ENCODE measurements at regions not wholly inside any gene's neighbourhood (a gene's known extent, or its start where the extent isn't known, plus 50 kb on each side); places are given as distances from the start of the nearest gene placed in this dataset.

DNA sequence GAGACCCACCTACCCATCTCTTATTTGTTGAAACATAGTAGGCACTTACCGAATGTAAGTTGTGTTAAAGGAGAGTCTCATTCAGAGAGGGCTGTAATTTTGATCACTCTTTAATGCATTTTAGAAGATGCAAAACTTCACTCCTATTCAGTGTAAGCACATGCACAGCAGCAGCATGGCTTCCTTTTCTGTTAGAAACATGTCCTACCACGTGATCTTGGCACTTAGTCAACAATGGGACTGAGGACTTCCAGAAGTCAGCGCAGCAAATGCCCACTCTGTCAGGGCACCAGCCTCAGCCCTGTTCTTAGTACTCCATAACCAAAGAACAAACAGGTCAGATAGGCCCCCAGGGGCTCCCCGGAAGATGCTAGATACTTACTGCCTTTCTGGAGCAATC, 456.5 kb downstream of the METTL4 start:
- DNase-seq (ENCODE audit: insufficient read length, low spot score, missing footprints): no peak
- H3K27me3 ChIP-seq (ENCODE audit: insufficient read depth, low read length): no peaks in the 10 kb centered on the region
- no peaks in the 10 kb centered on the region for H3K79me2 ChIP-seq (ENCODE audit: insufficient read depth, low read length)
- no peaks in the 10 kb centered on the region for H3K9me3 ChIP-seq (ENCODE audit: low read depth, low read length)
- no peak overlapping the region for H3K4me2 ChIP-seq (ENCODE audit: insufficient read depth, low read length)
- TF ChIP-seq, protein P1, sequence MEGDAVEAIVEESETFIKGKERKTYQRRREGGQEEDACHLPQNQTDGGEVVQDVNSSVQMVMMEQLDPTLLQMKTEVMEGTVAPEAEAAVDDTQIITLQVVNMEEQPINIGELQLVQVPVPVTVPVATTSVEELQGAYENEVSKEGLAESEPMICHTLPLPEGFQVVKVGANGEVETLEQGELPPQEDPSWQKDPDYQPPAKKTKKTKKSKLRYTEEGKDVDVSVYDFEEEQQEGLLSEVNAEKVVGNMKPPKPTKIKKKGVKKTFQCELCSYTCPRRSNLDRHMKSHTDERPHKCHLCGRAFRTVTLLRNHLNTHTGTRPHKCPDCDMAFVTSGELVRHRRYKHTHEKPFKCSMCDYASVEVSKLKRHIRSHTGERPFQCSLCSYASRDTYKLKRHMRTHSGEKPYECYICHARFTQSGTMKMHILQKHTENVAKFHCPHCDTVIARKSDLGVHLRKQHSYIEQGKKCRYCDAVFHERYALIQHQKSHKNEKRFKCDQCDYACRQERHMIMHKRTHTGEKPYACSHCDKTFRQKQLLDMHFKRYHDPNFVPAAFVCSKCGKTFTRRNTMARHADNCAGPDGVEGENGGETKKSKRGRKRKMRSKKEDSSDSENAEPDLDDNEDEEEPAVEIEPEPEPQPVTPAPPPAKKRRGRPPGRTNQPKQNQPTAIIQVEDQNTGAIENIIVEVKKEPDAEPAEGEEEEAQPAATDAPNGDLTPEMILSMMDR (IDR thresholded peaks at IDR 0.05; ENCODE audit: extremely low read depth, low read depth, low read length): no peak
- H2AFZ ChIP-seq (ENCODE audit: low read length): no peak overlapping the region
- H3K4me1 ChIP-seq (ENCODE audit: insufficient read depth, low read length): no peaks in the 10 kb centered on the region
- H3K4me3 ChIP-seq (ENCODE audit: insufficient read depth, low read length): no peak overlapping the region
- no peaks in the 10 kb centered on the region for H4K20me1 ChIP-seq (ENCODE audit: insufficient read depth, low read length)
- H3K36me3 ChIP-seq (ENCODE audit: insufficient read depth, low read length): no peaks in the 10 kb centered on the region
- no peak overlapping the region for H3K27ac ChIP-seq (ENCODE audit: low read depth, low read length)

DNA sequence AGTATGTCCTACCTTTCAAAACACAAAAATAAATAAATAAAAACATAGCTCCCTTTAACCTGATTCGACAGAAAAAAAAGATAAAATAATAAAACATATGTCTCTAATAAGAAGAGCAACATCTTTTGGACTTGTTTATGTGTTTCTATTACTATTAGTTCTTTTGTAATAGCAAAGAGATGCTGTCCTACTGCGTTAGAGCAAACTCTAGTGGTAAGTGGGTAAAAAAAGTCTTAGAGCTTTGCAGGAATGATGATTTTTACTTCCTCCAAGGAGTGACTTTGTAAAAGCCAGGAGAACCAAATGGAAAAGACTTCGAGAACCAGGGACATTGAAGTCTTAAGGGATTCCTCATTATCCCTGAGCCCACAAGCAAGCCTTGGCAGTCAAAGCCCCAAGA, 450.1 kb downstream of the METTL4 start:
- Histone ChIP-seq H3K4me1 (ENCODE audit: insufficient read depth, low read length) (no peaks in the 10 kb centered on the region), H3K9me3 (ENCODE audit: low read depth, low read length) (no peaks in the 10 kb centered on the region), H3K27ac (ENCODE audit: low read depth, low read length) (no peak overlapping the region), H3K4me3 (ENCODE audit: insufficient read depth, low read length) (no peak overlapping the region), H2AFZ (ENCODE audit: low read length) (no peak overlapping the region), H4K20me1 (ENCODE audit: insufficient read depth, low read length) (no peaks in the 10 kb centered on the region), H3K27me3 (ENCODE audit: insufficient read depth, low read length) (no peaks in the 10 kb centered on the region), H3K36me3 (ENCODE audit: insufficient read depth, low read length) (no peaks in the 10 kb centered on the region), H3K4me2 (ENCODE audit: insufficient read depth, low read length) (no peak overlapping the region), H3K79me2 (ENCODE audit: insufficient read depth, low read length) (no peaks in the 10 kb centered on the region)
- TF ChIP-seq, protein P1 (IDR thresholded peaks at IDR 0.05; ENCODE audit: extremely low read depth, low read depth, low read length): no peak
- DNase-seq (ENCODE audit: insufficient read length, low spot score, missing footprints): no peak

DNA sequence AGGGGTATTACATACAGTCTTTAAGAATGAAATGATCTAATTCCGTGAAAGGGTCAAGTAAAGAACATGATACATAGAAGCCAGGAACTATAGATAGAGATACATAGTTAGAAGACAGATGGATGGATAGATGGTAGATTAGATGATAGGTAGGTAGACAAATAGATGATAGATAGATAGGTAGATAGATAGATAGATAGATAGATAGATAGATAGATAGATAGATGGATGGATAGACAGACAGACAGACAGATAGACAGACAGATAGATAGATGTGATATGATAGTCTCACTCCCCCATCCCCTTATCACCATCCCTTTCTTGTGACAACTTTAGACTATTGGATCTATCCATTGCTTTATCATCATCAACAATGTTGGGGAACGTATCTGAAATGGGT, 448.2 kb downstream of the METTL4 start:
- Histone ChIP-seq H3K4me2 (ENCODE audit: insufficient read depth, low read length) (no peak overlapping the region), H3K79me2 (ENCODE audit: insufficient read depth, low read length) (no peaks in the 10 kb centered on the region), H3K27me3 (ENCODE audit: insufficient read depth, low read length) (no peaks in the 10 kb centered on the region), H2AFZ (ENCODE audit: low read length) (no peak overlapping the region), H3K36me3 (ENCODE audit: insufficient read depth, low read length) (no peaks in the 10 kb centered on the region), H4K20me1 (ENCODE audit: insufficient read depth, low read length) (no peaks in the 10 kb centered on the region), H3K4me3 (ENCODE audit: insufficient read depth, low read length) (no peak overlapping the region), H3K4me1 (ENCODE audit: insufficient read depth, low read length) (no peaks in the 10 kb centered on the region), H3K9me3 (ENCODE audit: low read depth, low read length) (no peaks in the 10 kb centered on the region), H3K27ac (ENCODE audit: low read depth, low read length) (no peak overlapping the region)
- no peak for DNase-seq (ENCODE audit: insufficient read length, low spot score, missing footprints)
- TF ChIP-seq, protein P1 (IDR thresholded peaks at IDR 0.05; ENCODE audit: extremely low read depth, low read depth, low read length): no peak

DNA sequence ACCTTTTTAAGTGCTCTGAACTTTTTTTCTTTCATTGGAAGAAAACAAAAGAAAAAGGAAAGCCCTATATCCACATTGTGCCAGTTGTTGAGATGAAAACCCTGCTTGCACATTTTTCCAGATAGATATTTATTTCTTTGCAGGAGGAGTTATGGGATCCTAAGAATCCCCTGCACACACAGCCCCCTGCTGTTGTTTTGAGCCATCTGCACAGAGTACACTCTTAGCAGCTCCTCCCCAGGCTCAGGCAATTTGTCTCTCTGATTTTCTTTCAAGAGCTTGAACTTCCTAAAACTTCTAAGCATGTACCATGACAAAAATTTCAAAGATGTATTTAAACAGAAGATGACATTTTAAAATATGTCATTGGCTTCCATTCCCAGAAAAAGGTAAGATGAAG, 436.9 kb downstream of the METTL4 start:
- DNase-seq (ENCODE audit: insufficient read length, low spot score, missing footprints): no peak
- H3K79me2 ChIP-seq (ENCODE audit: insufficient read depth, low read length): no peaks in the 10 kb centered on the region
- no peaks in the 10 kb centered on the region for H4K20me1 ChIP-seq (ENCODE audit: insufficient read depth, low read length)
- TF ChIP-seq, protein P1 (IDR thresholded peaks at IDR 0.05; ENCODE audit: extremely low read depth, low read depth, low read length): no peak
- no peaks in the 10 kb centered on the region for H3K4me1 ChIP-seq (ENCODE audit: insufficient read depth, low read length)
- no peak overlapping the region for H3K4me2 ChIP-seq (ENCODE audit: insufficient read depth, low read length)
- no peak overlapping the region for H3K4me3 ChIP-seq (ENCODE audit: insufficient read depth, low read length)
- no peak overlapping the region for H3K27ac ChIP-seq (ENCODE audit: low read depth, low read length)
- H3K27me3 ChIP-seq (ENCODE audit: insufficient read depth, low read length): no peaks in the 10 kb centered on the region
- H2AFZ ChIP-seq (ENCODE audit: low read length): no peak overlapping the region
- no peaks in the 10 kb centered on the region for H3K9me3 ChIP-seq (ENCODE audit: low read depth, low read length)
- H3K36me3 ChIP-seq (ENCODE audit: insufficient read depth, low read length): no peaks in the 10 kb centered on the region

Measured in osteoblast (primary cell).